HG03442 (cell line): ENCODE measurements at regions not wholly inside any gene's neighbourhood (a gene's known extent, or its start where the extent isn't known, plus 50 kb on each side); places are given as distances from the start of the nearest gene placed in this dataset.
"Not testable (repeated sequence)": the region's sequence is repeated elsewhere in the genome, so short reads cannot be mapped to it uniquely, and the experiment has no call there.

Experiments
- ATAC-seq: cut with Tn5 transposase; IDR thresholded peaks from one replicate; pipeline ENCODE4 v1.9.1; 2021; ENCODE audit warnings: mild to moderate bottlenecking, moderate library complexity; ENCODE audit not compliant: unreplicated experiment

GRCh38 chr16:88161623-88162275 is 210.5 kb downstream of the BANP start:
- ATAC-seq: not testable (repeated sequence)

DNA sequence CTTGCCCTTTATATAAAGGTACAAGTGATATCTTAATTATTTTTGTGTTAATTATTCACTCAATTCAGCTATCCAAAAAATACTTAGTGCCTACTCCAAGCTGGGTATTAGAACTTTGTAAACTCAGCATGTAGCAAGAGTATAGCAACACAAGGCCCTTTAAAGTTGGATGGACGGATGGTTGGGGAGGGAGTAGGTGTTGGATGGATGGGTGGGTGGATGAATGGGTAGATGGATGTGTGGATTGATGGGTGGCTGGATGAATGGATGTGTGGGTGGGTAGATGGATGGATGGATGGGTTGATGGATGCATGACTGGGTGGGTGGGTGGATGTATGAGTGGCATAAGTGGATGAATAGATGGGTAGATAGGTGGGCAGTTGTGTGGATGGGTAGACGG is 211.5 kb downstream of the BANP start:
- ATAC-seq: not testable (repeated sequence)

DNA sequence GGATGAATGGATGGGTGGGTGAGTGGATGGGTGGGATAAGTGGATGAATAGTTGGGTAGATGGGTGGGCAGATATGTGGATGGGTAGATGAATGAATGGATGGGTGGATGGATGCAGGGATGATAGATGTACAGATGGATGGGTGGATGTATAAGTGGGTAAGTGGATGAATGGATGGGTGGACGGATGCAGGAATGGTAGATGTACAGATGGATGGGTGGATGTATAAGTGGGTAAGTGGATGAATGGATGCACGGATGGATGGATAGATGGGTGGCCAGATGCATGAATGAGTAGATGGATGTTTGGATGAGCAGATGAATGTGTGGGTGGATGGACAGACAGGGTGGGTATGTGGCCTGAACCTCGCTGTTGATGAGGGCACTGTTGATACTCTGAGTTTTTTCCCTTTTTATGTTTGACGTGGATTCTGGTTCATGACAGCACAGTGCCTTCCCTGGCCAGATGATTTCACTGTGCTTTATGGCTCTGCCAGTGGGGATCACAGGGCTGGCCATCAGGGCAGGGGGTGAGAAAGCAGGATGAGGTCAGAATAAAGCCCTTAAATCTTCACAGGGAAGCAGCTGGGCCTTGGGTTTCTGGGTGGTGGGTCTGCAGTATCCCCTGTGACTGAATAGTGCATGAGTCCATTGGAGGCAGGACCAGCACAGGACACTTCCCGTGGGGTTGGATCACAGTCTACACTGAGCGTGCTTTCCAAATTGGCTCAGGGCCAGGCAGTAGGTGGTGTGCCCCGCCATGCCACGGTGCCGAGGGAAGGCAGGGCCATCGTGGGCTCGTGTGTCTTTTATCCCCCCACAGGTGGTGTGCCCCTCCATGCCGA is 213.2 kb downstream of the BANP start:
- not testable (repeated sequence) for ATAC-seq

GRCh38 chr16:88165040-88165544 is 213.9 kb downstream of the BANP start:
- ATAC-seq: not testable (repeated sequence)

DNA sequence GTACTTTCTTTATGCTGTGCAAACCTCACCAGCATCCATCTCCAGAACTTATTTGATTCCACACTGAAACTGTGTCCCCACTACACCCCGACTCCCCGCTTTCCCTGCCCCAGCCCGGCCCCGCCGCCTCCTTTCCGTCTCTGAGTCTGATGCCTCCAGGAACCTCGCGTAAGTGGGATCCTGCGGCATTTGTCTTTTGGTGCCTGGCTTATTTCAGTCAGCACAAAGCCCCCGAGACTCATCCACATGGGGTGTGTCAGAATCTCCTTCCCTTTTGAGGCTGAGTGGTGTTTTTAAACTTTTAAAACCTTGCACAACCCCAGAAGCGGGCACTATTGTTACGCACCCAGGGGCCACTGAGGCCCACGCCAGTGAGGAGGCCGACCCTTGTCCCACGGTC is 214.4 kb downstream of the BANP start:
- ATAC-seq: not testable (repeated sequence)

- not testable (repeated sequence) for ATAC-seq
Observed at GRCh38 chr16:88166209-88166773, 215.1 kb downstream of the BANP start.

GRCh38 chr16:88167798-88168556 is 214.8 kb upstream of the ZNF469 start:
- not testable (repeated sequence) for ATAC-seq

DNA sequence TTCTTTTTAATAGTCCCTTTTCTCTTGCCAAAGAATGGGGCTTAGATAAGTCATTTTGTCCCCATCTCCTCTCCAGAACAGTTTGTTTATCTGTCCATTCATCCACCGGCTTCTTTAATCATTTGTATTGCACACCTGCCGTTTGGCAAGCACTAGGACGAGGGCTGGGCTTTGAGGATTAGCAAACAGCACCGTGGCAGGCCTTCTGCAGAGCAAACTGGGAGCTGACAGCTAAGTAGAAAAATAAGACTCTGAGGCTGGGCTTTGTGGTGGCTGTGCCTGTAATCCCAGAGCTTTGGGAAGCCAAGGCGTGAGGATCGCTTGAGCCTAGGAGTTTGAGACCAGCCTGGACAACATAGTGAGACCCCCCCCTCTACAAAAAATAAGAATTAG is 214.2 kb upstream of the ZNF469 start:
- not testable (repeated sequence) for ATAC-seq

GRCh38 chr16:88169136-88169830 is 213.5 kb upstream of the ZNF469 start:
- not testable (repeated sequence) for ATAC-seq

DNA sequence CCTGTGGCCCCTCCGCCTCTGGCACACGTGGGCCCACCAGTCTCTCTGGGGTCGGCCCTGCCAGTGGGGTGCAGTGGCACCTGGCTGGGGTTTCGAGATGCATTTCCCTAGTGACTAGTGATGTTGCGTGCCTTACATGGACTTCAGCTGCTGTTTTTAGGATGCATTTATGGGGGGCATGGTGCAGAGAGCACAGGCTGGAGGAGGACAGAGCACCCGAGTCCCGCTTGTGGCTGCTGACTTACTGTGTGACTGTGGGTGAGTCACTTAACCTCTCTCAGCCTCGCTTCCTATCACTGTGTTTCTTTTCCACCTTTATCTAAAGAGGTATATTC is 213.0 kb upstream of the ZNF469 start:
- ATAC-seq: not testable (repeated sequence)

- no peak for ATAC-seq
Observed at GRCh38 chr16:88170528-88170991, 212.2 kb upstream of the ZNF469 start.

- ATAC-seq: not testable (repeated sequence)
Observed at GRCh38 chr16:88171126-88171525, 211.6 kb upstream of the ZNF469 start.

DNA sequence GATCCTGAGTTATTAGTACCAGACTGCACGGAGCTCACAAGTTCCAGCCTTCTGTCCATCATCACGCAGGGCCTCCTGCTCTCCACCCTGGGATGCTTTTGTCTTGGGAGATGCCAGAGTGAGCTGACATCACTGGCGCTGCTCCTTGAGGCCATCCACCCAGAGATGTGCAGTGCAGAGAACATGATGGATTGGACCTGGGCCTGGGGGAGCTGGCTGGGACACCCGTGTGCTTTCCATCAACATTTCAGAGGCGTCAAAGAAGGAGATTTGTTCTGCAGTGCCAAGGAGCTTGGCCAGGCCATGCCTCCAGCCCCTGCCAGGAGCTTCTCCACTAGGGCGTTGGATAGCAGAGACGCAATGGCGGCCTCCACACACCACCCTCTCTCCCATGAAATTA is 206.6 kb upstream of the ZNF469 start:
- not testable (repeated sequence) for ATAC-seq

DNA sequence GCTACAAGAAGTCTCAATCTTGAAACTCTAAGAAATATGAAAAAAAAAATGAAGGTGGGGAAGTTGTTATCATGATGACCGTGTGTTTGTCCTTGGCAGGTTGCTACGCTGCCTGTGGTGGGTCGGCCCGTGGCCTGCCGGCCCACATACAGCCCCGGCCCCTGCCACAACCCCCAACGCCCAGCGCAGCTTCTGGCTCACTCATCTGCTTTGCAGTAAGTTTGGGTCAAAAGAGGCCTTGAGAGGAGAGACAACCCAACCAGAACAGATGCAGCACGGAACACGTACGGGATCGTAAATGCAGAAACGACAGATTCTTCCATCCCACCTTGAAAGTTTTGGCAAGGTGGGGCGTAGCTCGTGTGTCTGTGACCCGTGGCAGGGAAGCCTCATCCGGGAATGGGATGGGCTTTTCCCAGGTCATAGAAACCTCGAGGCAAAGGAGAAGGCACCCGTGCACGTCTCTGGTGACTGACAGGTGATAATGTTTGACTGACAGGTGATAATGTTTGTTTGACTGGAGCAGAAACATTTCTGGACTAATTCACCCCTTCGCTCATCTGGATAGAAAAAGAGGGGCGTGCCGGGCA is 206.1 kb upstream of the ZNF469 start:
- not testable (repeated sequence) for ATAC-seq

DNA sequence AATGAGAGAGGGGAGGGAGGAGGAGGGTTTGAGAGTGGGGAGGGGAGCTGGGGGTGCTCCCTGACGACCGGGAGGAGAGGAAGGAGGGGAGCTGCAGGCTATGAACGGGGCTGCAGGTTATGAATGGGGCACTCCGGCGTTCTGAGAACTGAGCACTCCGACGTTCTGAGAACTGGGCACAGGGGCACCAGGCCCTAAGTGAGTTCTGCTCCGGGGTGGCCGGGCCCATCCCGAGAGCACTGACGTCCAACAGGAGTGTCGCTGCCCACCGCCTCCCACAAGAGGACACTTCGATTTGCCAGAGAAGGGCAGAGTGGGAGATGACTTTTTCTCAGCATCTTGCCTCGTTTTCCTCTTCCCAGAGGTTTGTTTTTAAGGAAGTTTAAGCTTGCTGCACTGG is 204.5 kb upstream of the ZNF469 start:
- not testable (repeated sequence) for ATAC-seq

- not testable (repeated sequence) for ATAC-seq
Observed at GRCh38 chr16:88178896-88179295, 203.9 kb upstream of the ZNF469 start.

- ATAC-seq: not testable (repeated sequence)
Observed at GRCh38 chr16:88182967-88183881, 199.5 kb upstream of the ZNF469 start.

- ATAC-seq: not testable (repeated sequence)
Observed at GRCh38 chr16:88184053-88184452, 198.7 kb upstream of the ZNF469 start.
